HG02588 (cell line): ENCODE measurements at regions not wholly inside any gene's neighbourhood (a gene's known extent, or its start where the extent isn't known, plus 50 kb on each side); places are given as distances from the start of the nearest gene placed in this dataset.

Experiments used
- ATAC-seq: cut with Tn5 transposase; IDR thresholded peaks from one replicate; pipeline ENCODE4 v1.9.1; 2021; ENCODE audit warnings: mild to moderate bottlenecking, moderate library complexity; ENCODE audit not compliant: unreplicated experiment

- no peak for ATAC-seq
These were observed 224.1 kb upstream of the FOXF1 start for GRCh38 chr16:86285938-86286921.

DNA sequence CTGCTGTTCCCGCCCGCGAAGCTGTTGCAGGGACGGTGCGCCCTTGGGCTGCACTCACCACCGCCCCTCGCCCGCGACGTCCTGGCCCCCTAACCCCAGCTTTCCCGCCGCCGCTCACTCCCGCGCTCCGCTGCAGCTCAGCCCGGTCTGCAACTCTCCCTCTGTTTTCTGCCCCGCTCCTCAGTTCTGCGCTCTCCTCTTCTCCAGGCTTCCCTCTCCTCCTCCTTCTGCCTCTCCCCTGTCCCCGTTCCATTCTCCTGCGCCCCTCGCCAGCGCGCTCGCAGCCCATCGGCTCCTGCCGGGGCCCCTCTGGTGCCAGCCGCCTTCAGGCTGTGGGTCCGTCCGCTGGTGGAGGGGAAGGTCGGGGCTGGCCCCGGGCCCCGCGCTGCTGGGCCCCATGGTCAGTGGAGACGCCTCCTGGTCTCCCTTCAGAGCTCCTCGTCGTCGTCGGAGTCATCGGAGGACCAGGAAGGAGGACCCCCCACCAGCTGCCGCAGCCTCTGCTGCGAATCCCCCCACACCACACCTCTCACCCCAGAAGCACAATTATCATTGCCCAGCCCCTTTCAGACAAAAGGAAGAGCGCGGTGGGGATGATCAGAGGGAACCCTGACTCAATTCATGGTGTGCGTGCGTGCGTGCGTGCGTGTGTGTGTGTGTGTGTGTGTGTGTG, 223.2 kb upstream of the FOXF1 start:
- ATAC-seq, result no peak

GRCh38 chr16:86287664-86288201, 222.6 kb upstream of the FOXF1 start:
- ATAC-seq, result no peak

DNA sequence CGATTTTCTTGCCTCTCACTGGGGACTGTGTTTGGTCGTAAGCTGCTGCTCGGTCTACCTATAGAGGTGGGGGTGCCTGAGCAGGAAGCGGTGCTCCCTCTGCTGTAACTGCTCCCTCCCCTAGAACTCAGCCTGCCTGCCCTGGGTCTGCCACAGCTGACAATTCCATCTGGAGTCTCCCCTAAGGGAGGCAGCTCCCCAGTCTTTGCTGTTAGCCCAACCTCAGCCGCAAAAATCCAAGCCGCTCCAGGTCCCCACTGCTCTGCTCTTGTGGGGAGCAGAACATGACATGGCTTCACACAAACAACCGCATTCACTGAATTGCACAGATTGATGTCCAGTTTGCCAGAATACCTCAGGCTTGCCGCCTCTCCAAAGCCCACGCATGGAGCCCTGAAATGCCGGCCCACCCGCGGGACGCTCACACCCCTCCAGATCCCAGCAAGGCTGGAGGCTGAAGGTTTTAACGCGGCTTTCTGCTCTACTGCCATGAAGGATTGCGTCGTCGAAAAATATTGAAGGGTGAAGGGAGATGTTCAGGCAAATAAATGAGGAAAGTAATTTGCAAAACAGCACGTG, 221.5 kb upstream of the FOXF1 start:
- no peak for ATAC-seq

DNA sequence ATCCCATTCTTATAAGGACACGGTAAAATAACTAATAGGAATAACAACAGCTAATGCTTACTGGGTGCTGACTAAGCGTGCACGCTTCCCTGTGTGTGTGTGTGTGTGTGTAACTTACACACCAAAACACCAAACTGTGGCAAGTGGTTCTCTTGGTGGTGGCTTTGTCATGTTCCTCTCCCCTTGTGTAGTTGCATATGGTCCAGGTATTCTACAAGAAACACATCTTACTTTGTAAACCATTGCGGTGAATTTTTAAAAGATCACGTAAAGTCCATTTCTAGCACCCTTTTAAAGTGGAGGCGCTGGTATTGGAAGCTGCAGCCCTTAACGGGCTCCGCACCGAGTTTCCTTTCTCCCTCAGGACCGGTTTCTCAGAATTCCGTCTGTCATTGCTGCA, 221.0 kb upstream of the FOXF1 start:
- no peak for ATAC-seq

DNA sequence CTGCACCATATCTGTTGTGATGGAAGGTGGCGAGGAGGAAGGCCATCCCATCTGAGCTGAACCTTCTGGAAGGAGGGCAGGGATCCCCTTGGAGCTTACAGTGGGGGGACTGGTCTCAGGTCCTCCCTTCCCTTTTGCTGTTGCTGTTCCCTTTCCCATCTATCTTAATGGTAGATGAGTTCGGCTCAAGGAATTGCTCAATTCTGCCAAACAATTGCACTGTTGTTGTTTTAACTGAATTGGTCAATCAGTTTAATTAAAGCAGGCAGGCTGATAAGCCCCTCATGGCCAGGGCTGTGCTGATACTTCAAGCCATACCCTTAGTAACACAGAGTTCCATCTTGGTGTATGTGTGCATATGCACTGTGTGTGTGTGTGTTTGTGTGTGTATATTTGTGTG, 220.4 kb upstream of the FOXF1 start:
- ATAC-seq, result no peak

DNA sequence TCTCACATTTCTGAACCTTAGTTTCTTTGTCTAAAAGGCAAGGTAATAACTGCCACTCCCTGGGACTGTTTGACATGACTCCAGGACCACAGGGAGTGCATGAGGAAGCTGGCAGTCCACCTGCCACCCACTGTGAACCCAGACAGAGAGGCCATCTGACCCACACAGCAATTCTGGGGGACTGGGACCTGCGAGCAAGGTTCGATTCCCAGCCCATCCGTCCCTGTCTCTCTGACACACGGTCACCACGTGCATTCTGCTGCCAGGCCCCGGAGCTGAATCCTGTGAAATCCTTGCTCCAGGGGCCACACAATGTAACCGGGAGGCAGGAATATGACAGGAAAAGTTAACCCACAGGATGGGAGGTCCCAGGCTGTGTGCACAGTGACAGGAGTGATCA, 218.8 kb upstream of the FOXF1 start:
- no peak for ATAC-seq

- ATAC-seq, result no peak
These were observed 218.1 kb upstream of the FOXF1 start for GRCh38 chr16:86292171-86292775.

DNA sequence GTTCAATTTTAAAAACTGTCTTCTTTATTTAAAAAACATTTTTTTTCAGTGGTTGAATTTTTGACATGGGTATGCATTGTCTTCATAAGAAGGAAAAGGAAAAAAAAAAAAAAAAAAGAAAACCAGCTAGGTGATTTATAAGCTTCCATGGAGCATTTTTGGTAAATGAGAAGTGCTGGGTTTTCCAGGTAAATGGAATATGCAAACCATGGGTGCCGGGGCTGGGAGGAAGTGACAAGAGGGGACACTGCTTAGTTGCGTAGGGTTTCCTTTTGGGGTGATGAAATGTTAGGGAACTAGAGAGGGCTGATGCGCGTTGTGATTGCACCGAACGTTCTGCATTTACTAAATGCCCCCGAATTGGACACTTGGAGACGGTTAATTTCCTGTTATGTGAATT, 217.4 kb upstream of the FOXF1 start:
- ATAC-seq, result no peak

DNA sequence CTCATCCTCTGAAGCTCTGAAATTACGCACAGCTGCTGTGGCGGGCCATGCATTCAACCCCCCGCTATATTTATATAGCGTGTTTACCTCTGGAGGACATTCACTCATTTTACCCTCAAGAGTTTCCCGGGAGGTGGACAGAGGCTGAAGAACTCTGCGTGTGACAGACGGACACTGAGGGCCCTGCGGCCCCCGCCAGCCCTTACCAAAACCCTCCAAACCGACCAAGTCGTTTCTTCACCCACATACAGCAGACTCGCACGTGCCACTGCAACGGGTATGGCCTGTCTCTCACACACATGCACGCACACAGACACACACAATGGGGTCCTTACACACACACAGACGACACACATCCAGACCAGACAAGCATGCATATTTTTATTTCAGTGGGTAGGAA, 216.4 kb upstream of the FOXF1 start:
- ATAC-seq, result no peak

- ATAC-seq, result no peak
These were observed 215.7 kb upstream of the FOXF1 start for GRCh38 chr16:86294535-86295196.

GRCh38 chr16:86296256-86296655, 214.1 kb upstream of the FOXF1 start:
- no peak for ATAC-seq

GRCh38 chr16:86297391-86297790, 212.9 kb upstream of the FOXF1 start:
- no peak for ATAC-seq

DNA sequence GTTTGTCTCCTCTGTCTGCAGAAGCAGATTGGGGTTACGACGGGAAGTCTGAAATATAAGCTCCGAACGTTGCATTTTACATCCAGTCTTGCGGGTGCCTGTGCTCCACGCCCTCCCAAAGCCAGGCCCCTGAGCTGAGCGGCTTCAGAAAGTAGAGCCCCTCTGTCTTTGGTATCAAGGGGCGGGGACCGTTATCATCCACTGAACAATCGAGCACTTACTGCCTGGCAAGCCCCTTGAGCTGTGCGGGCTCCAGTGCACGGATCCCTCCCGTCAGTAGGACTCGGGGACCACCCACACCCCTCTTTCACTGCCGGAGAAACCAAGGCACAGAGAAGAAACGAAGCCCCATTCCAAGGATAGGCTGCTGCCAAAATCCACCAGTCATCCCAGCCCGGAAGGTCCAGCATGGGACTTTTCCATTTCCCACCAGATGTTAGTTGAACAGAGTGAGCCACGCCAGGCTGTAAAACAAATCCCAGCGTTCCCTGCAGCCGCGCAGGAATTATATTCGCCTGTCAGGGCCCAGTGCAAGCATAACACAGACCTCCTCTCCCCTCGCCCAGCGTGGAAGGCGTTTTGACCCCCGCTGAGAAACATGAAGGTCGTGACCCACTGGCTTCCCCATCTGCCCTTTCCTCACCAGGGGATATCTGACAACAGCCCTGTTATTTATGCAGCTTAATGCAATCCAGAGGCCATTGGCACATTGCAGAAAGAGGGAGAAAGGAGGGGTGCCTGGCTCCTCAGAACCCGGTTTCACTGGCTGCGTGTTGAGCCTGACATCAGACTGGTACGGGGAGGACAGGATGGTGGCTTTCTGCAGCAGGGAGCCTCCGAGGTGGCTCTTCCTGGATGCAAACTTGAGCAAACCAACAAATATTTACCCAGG, 212.2 kb upstream of the FOXF1 start:
- ATAC-seq, result no peak

GRCh38 chr16:86298758-86299134, 211.6 kb upstream of the FOXF1 start:
- no peak for ATAC-seq

GRCh38 chr16:86299882-86300610, 210.3 kb upstream of the FOXF1 start:
- no peak for ATAC-seq

GRCh38 chr16:86300746-86301481, 209.4 kb upstream of the FOXF1 start:
- no peak for ATAC-seq

GRCh38 chr16:86302421-86303109, 207.8 kb upstream of the FOXF1 start:
- no peak for ATAC-seq
